GM12878 (cell line): ENCODE measurements at regions not wholly inside any gene's neighbourhood (a gene's known extent, or its start where the extent isn't known, plus 50 kb on each side); places are given as distances from the start of the nearest gene placed in this dataset.

ENCODE experiments used
- ATAC-seq: fragments of 200-7000 bp; cut with Tn5 transposase; 3 replicates; pipeline ENCODE4 v1.9.1; 2020; ENCODE audit warnings: mild to moderate bottlenecking, moderate library complexity
- BruUV-seq: library from RNA; stranded (reverse); fragments of 400-500 nt; replicated peaks from 2 replicates; lab custom pipeline; 2021; lab: Mats Ljungman, UMichigan
- CTCF ChIA-PET: fragments of 300-600 bp; sonication (Branson Sonifier 250); formaldehyde crosslinking; extraction: SDS; loops from one replicate; lab custom pipeline; 2021; ENCODE audit warnings: inconsistent platforms; lab: Yijun Ruan, JAX
- POLR2A ChIA-PET: fragments of 350-600 bp; formaldehyde crosslinking; extraction: SDS; loops from one replicate; lab custom pipeline; 2021; ENCODE audit warnings: inconsistent platforms; lab: Charles Lee
- RAD21 ChIA-PET: fragments of 300-600 bp; sonication (Branson Sonifier 250); formaldehyde crosslinking; loops from one replicate; lab custom pipeline; 2023; ENCODE audit warnings: antibody characterized with exemption; ENCODE audit not compliant: unreplicated experiment; lab: Charles Lee
- SMC1A ChIA-PET: fragments of 300-600 bp; sonication (Branson Sonifier 250); formaldehyde crosslinking; loops from one replicate; lab custom pipeline; 2023; ENCODE audit not compliant: unreplicated experiment, uncharacterized antibody; lab: Charles Lee
- DNase-seq: peaks from one replicate; pipeline ENCODE4 v3.0.0-alpha.2; 2011; ENCODE audit warnings: low read depth, low spot score
- FAIRE-seq: peaks from 3 replicates; lab custom pipeline; 2011; peaks lifted over from hg19 to GRCh38; lab: Jason Lieb, UNC
- H2AFZ ChIP-seq: 2 replicates; pipeline ENCODE4 v1.6.0; 2011; ENCODE audit warnings: low read depth, low read length, control low read depth; ENCODE audit not compliant: control insufficient read depth
- H3K27ac ChIP-seq: 2 replicates; pipeline ENCODE4 v1.5.1; 2011; ENCODE audit warnings: control low read depth; ENCODE audit not compliant: control insufficient read depth, insufficient read depth
- H3K27me3 ChIP-seq, 2 experiments: replicated peaks in 1 of 2; 2 replicates each; pipeline versions ENCODE4 v1.6.0 to v1.6.1; 2011; ENCODE audit warnings: low read length in 1 of 2; ENCODE audit not compliant: control insufficient read depth in 2 of 2, insufficient read depth in 2 of 2
- H3K36me3 ChIP-seq, 2 experiments: 2 replicates each; pipeline ENCODE4 v1.5.1; 2011; ENCODE audit warnings: low read length in 1 of 2; ENCODE audit not compliant: control insufficient read depth in 2 of 2, insufficient read depth in 2 of 2
- H3K4me1 ChIP-seq: 2 replicates; pipeline ENCODE4 v1.6.1; 2011; ENCODE audit warnings: mild to moderate bottlenecking, low read length, moderate library complexity, mixed read lengths; ENCODE audit not compliant: control insufficient read depth, insufficient read depth
- H3K4me2 ChIP-seq: 2 replicates; pipeline ENCODE4 v1.6.0; 2011; ENCODE audit warnings: control low read depth; ENCODE audit not compliant: control insufficient read depth, insufficient read depth
- H3K4me3 ChIP-seq: fragments of 200-600 bp; sonication (generic); 2 replicates; pipeline ENCODE4 v1.5.1; 2016
- H3K79me2 ChIP-seq: 2 replicates; pipeline ENCODE4 v1.6.0; 2011; ENCODE audit warnings: low read length; ENCODE audit not compliant: control insufficient read depth, insufficient read depth
- H3K9ac ChIP-seq: 2 replicates; pipeline ENCODE4 v1.8.0; 2011; ENCODE audit warnings: low read length, control low read depth, mixed read lengths; ENCODE audit not compliant: control insufficient read depth, insufficient read depth
- H3K9me3 ChIP-seq: replicated peaks from 3 replicates; pipeline ENCODE4 v1.5.1; 2011; ENCODE audit warnings: mild to moderate bottlenecking, low read length; ENCODE audit not compliant: control insufficient read depth, insufficient read depth
- H4K20me1 ChIP-seq: 2 replicates; pipeline ENCODE4 v1.6.0; 2011; ENCODE audit not compliant: control insufficient read depth, insufficient read depth
- ATF3 ChIP-seq: IDR thresholded peaks from 2 replicates; pipeline ENCODE4 v1.6.1; 2011; ENCODE audit warnings: low read depth, mild to moderate bottlenecking, low read length, moderate library complexity, borderline replicate concordance; ENCODE audit errors: extremely low read depth
- E2F8 ChIP-seq: fragments of 450-650 bp; IDR thresholded peaks from 2 replicates; pipeline ENCODE4 v1.6.1; 2018; ENCODE audit warnings: mild to moderate bottlenecking, low read depth, moderate library complexity; ENCODE audit not compliant: partially characterized antibody
- E4F1 ChIP-seq: fragments of 450-650 bp; IDR thresholded peaks from 2 replicates; pipeline ENCODE4 v1.6.1; 2018; ENCODE audit warnings: borderline replicate concordance, mild to moderate bottlenecking; ENCODE audit not compliant: partially characterized antibody
- ELK1 ChIP-seq: IDR thresholded peaks from 2 replicates; pipeline ENCODE4 v1.6.1; 2012; ENCODE audit warnings: low read depth, low read length, improper control_type of control experiment
- GATAD2B ChIP-seq: fragments of 450-650 bp; conservative IDR thresholded peaks from 2 replicates; pipeline ENCODE4 v1.6.1; 2017; ENCODE audit warnings: low read depth, mild to moderate bottlenecking, moderate library complexity
- KAT2A ChIP-seq: conservative IDR thresholded peaks from 2 replicates; pipeline ENCODE4 v1.6.1; 2011; ENCODE audit warnings: low read depth, low read length; ENCODE audit not compliant: control insufficient read depth
- MYB ChIP-seq: fragments of 150-350 bp; IDR thresholded peaks from 2 replicates; pipeline ENCODE4 v1.6.1; 2014; ENCODE audit warnings: mild to moderate bottlenecking, low read depth, low read length, borderline replicate concordance
- WGBS: methylation state at CpG from one replicate; pipeline ENCODE4 v1.1.6; 2016; ENCODE audit warnings: low lambda C conversion rate; ENCODE audit not compliant: insufficient replicate concordance, insufficient coverage; ENCODE audit errors: missing lambda C conversion rate; 5-methylcytosine and 5-hydroxymethylcytosine counted together
- in situ Hi-C: fragments of 300-500 bp; cut with MboI; formaldehyde crosslinking; loops from 9 replicates; pipeline ENCODE4 v1.14.3; 2018; ENCODE audit warnings: mixed read lengths
- intact Hi-C: fragments of 100-400 bp; cut with micrococcal nuclease; formaldehyde crosslinking; loops from one replicate; pipeline ENCODE4 v1.14.2; 2022; ENCODE audit not compliant: unreplicated experiment

- WGBS: 77% methylated on average over 6 of the region's 6 CpGs
- Histone ChIP-seq H3K9me3 (no peaks in the 10 kb centered on the region), H4K20me1 (no peaks in the 10 kb centered on the region), H3K27me3 (no peaks in the 10 kb centered on the region), H3K4me3 (no peak overlapping the region), H3K9ac (no peak overlapping the region), H3K4me2 (no peak overlapping the region), H3K36me3 (no peaks in the 10 kb centered on the region), H2AFZ (no peak overlapping the region), H3K79me2 (no peaks in the 10 kb centered on the region), H3K27ac (no peak overlapping the region), H3K4me1 (no peaks in the 10 kb centered on the region)
- BruUV-seq: no TSS peak
- ChIA-PET CTCF (interaction anchor here (0.8 to 2.0 kb wide), 2 partner anchors 10 to 151 kb away, joined by 4 to 5 read pairs; no protein-coding TSS in a partner anchor), POLR2A (no interaction called here), RAD21 (interaction anchor here (2.5 kb wide), 1 partner anchor 29 kb away, joined by 10 read pairs; no protein-coding TSS in a partner anchor), SMC1A (interaction anchor here (1.1 to 2.7 kb wide), 5 partner anchors 28 to 391 kb away, joined by 3 to 11 read pairs (median 3); no protein-coding TSS in a partner anchor)
- in situ Hi-C loops: no loop called here
- ATAC-seq (no peak), DNase-seq (no peak), FAIRE-seq (no peak)
- intact Hi-C loops: no loop called here
- TF ChIP-seq ATF3 (no peak), GATAD2B (no peak), E2F8 (no peak), KAT2A (no peak), MYB (no peak), E4F1 (no peak), ELK1 (no peak)
Measured at GRCh38 chr4:128524311-128524710, 236.7 kb upstream of the PGRMC2 start.
